HG03342 (cell line): ENCODE measurements at regions not wholly inside any gene's neighbourhood (a gene's known extent, or its start where the extent isn't known, plus 50 kb on each side); places are given as distances from the start of the nearest gene placed in this dataset.

Experiments used
- ATAC-seq: cut with Tn5 transposase; IDR thresholded peaks from one replicate; pipeline ENCODE4 v1.9.1; 2021; ENCODE audit warnings: mild to moderate bottlenecking, moderate library complexity; ENCODE audit not compliant: unreplicated experiment

- ATAC-seq = peak; percentile 79
Observed at GRCh38 chr2:898319-898718, 52.3 kb upstream of the SNTG2 start.

DNA sequence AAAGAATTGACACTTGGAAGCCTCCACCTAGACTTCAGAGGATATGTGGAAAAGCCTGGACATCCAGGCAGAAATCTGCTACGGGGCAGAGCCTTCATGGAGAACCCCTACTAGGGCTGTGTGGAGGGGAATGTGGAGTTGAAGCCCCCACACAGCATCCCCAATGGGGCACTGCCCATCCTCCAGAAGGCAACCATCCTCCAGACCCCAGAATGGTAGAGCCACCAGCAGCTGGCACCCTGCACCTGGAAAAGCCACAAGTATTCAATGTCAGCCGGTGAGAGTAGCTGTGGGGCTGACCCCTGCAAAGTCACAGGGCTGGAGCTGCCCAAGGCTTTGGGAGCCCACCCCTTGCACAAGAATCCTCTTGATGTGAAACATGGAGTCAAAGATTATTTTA lies 53.6 kb upstream of the SNTG2 start:
- ATAC-seq = no peak

DNA sequence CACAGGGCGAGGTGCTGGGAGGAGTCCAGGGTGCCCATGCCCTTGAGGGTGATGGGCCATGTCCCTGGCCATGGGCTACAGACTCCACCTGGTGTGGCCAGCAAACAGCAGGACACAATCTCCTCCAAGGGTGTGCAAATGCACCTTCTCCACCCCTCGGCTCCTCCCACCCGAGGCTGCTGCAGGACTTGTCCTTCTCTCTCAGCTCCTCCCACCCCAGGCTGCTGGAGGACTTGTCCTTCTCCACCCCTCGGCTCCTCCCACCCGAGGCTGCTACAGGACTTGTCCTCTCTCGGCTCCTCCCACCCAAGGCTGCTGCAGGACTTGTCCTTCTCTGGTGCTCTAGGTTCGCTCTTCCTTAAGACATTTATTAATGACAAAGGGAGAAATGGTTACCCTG lies 57.3 kb upstream of the SNTG2 start:
- ATAC-seq = no peak

DNA sequence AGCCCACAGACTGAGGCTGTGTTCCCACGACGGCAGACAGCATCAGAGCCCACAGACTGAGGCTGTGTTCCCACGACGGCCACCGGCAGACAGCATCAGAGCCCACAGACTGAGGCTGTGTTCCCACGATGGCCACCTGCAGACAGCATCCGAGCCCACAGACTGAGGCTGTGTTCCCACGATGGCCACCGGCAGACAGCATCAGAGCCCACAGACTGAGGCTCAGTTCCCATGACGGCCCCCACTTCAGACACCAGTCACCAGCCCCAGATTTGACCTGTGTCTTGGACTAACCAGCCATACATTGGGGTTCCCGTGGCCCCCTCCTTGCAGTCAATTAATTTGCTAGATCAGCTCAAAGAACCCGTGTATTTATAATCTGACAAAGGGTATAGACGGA lies 57.8 kb upstream of the SNTG2 start:
- ATAC-seq = no peak

DNA sequence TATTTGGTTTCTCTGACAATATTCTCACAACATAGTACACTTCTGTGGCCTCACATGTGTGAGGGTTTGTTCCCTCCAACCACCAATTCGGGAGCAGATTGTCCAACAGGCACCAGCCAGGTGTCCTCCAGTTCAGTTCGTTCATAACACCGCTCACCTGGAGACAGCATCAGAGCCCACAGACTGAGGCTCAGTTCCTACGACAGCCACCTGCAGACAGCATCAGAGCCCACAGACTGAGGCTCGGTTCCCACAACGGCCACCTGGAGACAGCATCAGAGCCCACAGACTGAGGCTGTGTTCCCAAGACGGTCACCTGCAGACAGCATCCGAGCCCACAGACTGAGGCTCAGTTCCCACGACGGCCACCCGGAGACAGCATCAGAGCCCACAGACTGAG lies 58.2 kb upstream of the SNTG2 start:
- no peak for ATAC-seq

DNA sequence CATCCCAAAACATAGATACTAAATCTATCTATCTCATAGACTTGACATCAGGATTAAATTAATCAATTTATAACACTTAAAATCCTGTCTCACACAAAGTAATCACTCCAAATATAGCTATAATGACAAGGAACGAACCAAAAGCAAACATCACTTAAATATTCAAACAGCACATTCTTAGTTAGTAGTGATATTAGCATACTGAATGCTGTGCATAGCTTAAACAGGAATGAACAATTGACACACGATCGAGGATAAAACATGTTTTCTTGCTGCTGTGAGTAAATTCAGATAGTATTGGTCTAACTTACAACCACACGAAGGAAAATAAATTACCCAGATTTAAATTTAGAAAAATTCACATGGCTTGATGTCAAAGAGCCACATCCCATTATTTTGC lies 58.9 kb upstream of the SNTG2 start:
- no peak for ATAC-seq

DNA sequence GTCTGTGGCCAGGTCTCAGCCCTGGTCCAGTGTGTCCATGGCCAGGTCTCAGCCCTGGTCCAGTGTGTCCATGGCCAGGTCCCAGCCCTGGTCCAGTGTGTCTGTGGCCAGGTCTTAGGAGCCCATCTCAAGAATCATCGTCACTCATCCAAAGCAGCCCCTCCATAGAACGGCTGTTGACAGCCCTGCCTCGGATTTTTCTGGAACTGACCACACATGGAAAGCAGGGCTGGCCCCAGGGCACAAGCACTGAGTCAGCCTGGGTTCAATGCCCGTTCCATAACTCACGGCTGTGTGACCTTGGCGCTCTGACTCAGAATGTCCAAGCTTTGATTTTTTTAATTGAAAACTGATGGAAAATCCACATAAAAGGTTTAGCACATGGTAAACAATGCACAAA lies 59.9 kb upstream of the SNTG2 start:
- ATAC-seq = no peak

DNA sequence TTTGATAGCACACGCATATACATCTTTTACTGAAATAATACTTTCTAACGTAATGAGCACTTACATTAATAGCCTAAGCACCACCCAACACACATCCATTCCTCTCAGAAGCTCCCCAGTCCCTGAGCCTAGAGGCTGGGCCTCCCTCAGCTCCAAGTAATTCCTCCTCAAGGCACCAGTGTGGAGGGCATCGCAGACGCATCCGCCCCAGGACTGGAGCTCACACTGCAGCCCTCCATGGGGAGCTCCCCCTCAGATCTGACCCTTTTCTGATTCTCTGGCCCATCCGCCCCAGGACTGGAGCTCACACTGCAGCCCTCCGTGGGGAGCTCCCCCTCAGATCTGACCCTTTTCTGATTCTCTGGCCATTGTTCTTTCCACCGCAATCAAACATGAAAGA lies 60.4 kb upstream of the SNTG2 start:
- no peak for ATAC-seq

DNA sequence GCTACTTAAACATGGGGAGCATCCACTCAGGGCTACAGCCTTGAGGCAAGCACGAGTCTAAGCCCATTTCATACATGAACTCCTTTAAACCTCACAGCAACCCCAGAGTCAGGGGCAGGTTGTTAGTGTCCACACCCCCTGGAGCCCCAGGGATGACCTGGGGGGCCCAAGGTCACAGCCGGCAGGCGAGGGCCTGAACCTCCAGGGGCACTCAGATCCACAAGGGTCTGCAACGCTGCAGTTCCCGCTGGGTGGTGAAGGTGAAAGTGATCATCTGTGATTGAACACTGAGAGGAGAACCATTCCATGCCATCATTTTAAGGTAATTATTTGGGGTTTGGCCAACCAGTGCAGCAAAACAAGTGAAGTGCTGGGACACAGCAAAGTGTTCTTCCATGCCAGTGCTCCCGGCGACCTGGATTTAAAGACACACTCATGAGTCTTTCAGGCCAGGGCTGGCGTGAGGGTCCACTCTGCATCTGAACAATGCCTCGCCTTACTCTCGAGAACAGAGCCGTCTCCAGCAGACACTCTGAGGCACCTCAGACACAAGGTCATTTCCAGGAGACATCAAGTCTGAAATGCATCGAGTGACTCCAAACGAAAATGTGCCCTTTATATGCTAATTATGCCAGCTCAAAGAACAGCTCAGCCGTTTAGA lies 61.6 kb upstream of the SNTG2 start:
- ATAC-seq = no peak

- no peak for ATAC-seq
Observed at GRCh38 chr2:888211-888801, 62.3 kb upstream of the SNTG2 start.

- ATAC-seq = no peak
Observed at GRCh38 chr2:887639-888038, 63.0 kb upstream of the SNTG2 start.

DNA sequence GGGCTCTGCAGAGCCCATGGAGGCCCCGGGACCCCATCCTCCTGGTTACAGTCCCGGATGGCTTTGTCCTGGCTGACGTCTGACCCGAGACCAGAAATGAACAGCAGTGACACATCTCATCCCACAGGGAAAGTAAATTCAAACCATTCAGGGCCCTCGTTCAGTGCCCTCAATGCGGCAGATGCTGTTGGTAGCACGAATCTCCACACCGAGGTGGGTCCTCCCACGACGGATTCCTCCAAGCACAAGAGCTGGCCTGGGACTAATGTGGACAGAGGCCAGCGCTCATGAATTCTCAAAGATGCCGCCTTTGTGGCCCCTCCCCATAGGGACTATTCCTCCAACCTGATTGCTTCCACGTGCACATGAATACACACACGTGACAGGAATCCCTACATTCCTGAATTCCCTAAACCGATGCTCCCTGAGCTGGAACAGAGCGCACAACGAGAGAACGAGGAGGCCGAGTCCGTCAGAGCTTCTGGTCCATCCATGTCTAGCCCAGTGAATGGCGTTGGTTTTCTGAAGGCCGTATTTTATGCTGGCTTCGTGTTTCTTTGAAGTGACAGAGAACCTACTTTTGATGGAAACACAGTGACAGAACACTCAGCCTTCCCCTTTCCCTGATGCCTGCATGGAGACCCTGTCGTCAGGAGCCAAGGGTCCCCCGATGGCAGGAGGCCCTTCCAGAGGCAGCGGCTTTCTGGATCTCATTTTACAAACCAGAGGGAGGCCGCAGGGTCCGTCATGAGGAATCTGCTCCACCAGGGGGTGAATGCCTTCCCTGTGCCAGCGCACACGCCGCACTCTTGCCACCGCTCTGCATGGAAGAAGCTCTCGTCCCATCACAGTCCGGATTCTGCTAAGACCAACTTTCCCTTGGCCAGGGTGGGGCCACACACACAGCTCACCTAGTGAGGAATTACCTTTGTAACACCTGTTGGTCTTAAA lies 64.3 kb upstream of the SNTG2 start:
- ATAC-seq = no peak

DNA sequence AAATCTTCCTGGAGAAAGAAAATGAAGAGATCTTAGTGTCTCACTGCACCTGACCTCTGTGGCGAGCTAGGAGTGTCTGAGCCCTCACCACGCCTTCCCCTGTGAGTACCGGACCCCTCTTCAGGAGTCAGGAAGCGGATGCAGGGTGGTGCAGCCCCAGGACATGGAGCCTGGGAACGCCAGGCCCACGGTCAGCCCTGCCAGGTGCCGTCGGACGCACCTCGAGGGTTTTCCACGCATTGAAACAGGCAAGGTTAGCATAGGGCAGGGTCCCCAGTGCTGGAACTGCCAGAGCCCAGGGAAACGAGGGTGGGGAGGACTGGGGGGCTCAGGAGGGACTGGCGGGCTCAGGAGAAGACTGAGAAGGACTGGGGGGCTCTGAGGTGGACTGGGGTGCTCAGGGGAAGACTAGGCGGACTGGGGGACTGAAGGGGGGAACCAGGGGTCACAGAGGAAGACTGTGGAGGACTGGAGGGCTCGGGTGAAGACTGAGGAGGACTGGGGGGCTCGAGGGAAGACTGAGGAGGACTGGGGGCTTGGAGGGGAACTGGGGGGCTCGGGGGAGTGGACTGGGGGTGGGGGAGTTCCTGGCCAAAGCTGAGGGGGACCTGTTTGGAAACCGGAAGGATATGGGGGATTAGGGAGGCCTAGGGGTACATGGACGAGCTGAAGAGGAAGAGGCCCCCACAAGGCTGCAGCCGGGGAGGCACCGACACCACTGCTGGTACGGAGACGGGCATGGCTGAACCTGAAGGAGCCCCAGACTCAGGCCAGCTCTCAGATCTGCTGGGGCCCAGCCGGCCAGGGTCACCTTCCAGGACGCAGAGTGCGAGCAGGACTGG lies 65.2 kb upstream of the SNTG2 start:
- no peak for ATAC-seq

- ATAC-seq = no peak
Observed at GRCh38 chr2:883803-884748, 66.6 kb upstream of the SNTG2 start.

- ATAC-seq = no peak
Observed at GRCh38 chr2:883260-883802, 67.3 kb upstream of the SNTG2 start.

GRCh38 chr2:881204-881918 lies 69.3 kb upstream of the SNTG2 start:
- peak; percentile 72 for ATAC-seq

- ATAC-seq = no peak
Observed at GRCh38 chr2:880201-880970, 70.3 kb upstream of the SNTG2 start.

- no peak for ATAC-seq
Observed at GRCh38 chr2:879540-879939, 71.1 kb upstream of the SNTG2 start.
